Glomerular visceral epithelial cell (primary cell): ENCODE measurements at regions not wholly inside any gene's neighbourhood (a gene's known extent, or its start where the extent isn't known, plus 50 kb on each side); places are given as distances from the start of the nearest gene placed in this dataset.

Source experiments
- DNase-seq: peaks from one replicate; pipeline ENCODE4 v3.0.0-alpha.2; 2016; ENCODE audit errors: extremely low spot score

DNA sequence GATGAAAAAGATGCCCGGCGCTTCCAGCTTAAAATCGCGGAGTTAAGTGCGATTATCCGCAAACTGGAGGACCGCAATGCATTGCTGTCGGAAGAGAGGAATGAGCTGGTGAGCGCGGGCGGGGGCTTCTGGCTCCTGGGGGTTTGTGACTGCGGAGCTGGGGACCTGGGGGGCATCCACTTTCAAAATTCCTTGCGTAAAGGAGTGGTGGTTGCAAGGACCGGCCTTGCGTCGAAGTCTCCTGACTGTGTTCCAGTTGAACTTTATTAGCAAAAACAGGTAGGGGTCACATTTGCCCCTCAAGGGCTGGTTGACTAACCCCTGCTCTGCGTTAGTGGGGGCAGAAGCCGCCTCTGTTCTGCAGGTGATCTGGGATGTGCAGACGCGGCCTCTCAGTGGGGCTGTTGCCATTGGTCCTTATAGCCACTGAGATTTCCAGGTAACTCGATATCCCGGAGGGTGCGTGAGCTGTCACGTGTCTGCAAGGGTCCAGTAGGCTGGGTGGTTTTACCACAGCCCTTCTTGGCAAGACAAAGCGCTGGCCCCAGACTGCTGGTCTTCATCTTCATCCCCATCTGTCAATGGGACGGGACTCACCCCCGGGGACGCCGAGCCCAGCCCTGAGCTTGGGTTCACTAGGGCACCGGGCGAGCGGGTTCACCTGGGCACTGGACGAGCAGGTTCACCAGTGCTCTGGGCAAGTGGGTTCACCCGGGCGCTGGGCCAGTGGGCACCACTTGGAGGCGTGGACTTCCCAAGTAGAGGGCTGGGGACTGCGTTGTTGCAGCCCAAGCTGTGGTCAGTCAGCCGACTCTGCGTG, 51.5 kb upstream of the DPYSL4 start:
- DNase-seq, result no peak

DNA sequence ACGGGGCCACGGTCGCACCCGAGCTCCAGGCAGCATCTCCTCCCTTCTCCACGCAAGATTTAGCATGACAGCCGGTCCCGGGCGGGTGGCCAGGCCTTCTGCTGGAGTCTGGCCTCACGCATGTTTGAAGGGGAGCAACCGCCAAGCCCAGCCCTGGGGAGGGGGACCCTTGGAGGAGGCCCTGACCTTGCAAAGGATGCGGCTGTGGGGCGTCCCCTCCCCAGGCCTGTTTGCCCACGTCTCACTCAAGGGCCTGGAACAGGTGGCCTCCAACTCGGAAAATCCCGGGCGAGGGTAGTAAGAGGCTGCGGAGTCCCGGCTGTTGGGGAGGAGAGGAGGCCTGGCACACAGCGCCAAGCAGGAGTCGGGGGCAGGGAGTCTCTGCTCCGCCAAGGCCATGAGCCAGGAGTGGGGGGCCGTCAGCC, 50.6 kb upstream of the DPYSL4 start:
- DNase-seq, result no peak

DNA sequence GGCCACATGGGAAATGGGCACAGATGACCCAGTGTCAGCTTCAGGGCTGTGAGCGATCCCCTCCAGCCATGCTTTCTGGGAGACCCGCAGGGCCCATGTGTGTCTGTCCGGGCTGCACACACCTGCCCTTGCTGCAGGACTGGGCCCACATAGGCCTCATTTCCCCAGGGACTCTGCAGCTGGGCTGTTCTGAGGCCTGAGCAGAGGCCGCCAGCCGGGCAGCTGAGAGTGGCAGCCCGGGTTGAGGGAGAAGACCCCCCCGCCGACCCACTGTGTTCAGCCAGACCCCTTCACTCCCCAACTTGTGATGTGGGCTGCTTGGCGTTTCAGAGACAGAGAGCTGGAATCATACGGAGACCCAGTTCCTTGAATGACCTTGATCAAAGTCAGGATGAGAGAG, 50.1 kb upstream of the DPYSL4 start:
- no peak for DNase-seq
